Activated CD4-positive, alpha-beta T cell treated with anti-CD3 and anti-CD28 coated beads, Interleukin-2, amount 50 U/mL, for 1 hour (primary cell): ENCODE measurements at regions not wholly inside any gene's neighbourhood (a gene's known extent, or its start where the extent isn't known, plus 50 kb on each side); places are given as distances from the start of the nearest gene placed in this dataset.
"Not testable (repeated sequence)": the region's sequence is repeated elsewhere in the genome, so short reads cannot be mapped to it uniquely, and the experiment has no call there.

Experiments used
- DNase-seq: peaks from one replicate; pipeline ENCODE4 v3.0.0-alpha.2; 2020

- DNase-seq = no peak
These were observed 326.0 kb upstream of the ONECUT1 start for GRCh38 chr15:53116169-53116568.

GRCh38 chr15:53115563-53115962 lies 325.4 kb upstream of the ONECUT1 start:
- DNase-seq = no peak

- DNase-seq = no peak
These were observed 324.8 kb upstream of the ONECUT1 start for GRCh38 chr15:53114960-53115359.

GRCh38 chr15:53110999-53111398 lies 320.9 kb upstream of the ONECUT1 start:
- no peak for DNase-seq

GRCh38 chr15:53108319-53108718 lies 318.2 kb upstream of the ONECUT1 start:
- DNase-seq = no peak

- DNase-seq = no peak
These were observed 317.7 kb upstream of the ONECUT1 start for GRCh38 chr15:53107855-53108254.

- no peak for DNase-seq
These were observed 316.6 kb upstream of the ONECUT1 start for GRCh38 chr15:53106505-53107286.

GRCh38 chr15:53102483-53102882 lies 312.3 kb upstream of the ONECUT1 start:
- DNase-seq = no peak

- DNase-seq = no peak
These were observed 290.3 kb upstream of the ONECUT1 start for GRCh38 chr15:53080484-53080883.

GRCh38 chr15:53074221-53074620 lies 284.1 kb upstream of the ONECUT1 start:
- DNase-seq = no peak

GRCh38 chr15:53072077-53072476 lies 281.9 kb upstream of the ONECUT1 start:
- no peak for DNase-seq

- DNase-seq = no peak
These were observed 278.5 kb upstream of the ONECUT1 start for GRCh38 chr15:53068636-53069035.

GRCh38 chr15:53059273-53060043 lies 269.3 kb upstream of the ONECUT1 start:
- DNase-seq = no peak

- no peak for DNase-seq
These were observed 256.1 kb upstream of the ONECUT1 start for GRCh38 chr15:53046153-53046790.

- no peak for DNase-seq
These were observed 248.5 kb upstream of the ONECUT1 start for GRCh38 chr15:53038655-53038941.

- no peak for DNase-seq
These were observed 247.9 kb upstream of the ONECUT1 start for GRCh38 chr15:53037904-53038654.

GRCh38 chr15:53036641-53037040 lies 246.5 kb upstream of the ONECUT1 start:
- DNase-seq = no peak

- no peak for DNase-seq
These were observed 244.7 kb upstream of the ONECUT1 start for GRCh38 chr15:53034767-53035245.

GRCh38 chr15:53033709-53034108 lies 243.6 kb upstream of the ONECUT1 start:
- no peak for DNase-seq

- no peak for DNase-seq
These were observed 241.3 kb upstream of the ONECUT1 start for GRCh38 chr15:53031469-53031868.

GRCh38 chr15:53022788-53023187 lies 232.7 kb upstream of the ONECUT1 start:
- no peak for DNase-seq

GRCh38 chr15:53013329-53013728 lies 223.2 kb upstream of the ONECUT1 start:
- no peak for DNase-seq

GRCh38 chr15:53011779-53012178 lies 221.6 kb upstream of the ONECUT1 start:
- not testable (repeated sequence) for DNase-seq
